Upper lobe of left lung (tissue), 4 donors: ENCODE measurements at regions not wholly inside any gene's neighbourhood (a gene's known extent, or its start where the extent isn't known, plus 50 kb on each side); places are given as distances from the start of the nearest gene placed in this dataset.

Source experiments
- EP300 ChIP-seq, 4 donors: sonication (generic); formaldehyde crosslinking; IDR thresholded peaks; one replicate each; pipeline ENCODE4 v1.5.1; 2017; ENCODE audit warnings: antibody characterized with exemption in 4 of 4, control low read depth in 2 of 4
- POLR2A ChIP-seq, 4 donors: fragments of 450-650 bp; IDR thresholded peaks; one replicate each; pipeline ENCODE4 v1.5.1; 2016 to 2017; ENCODE audit warnings: antibody characterized with exemption in 4 of 4, mild to moderate bottlenecking in 2 of 4
- POLR2AphosphoS5 ChIP-seq, 2 donors: sonication (generic); formaldehyde crosslinking; IDR thresholded peaks; one replicate each; pipeline ENCODE4 v1.5.1; 2017; ENCODE audit warnings: antibody characterized with exemption in 2 of 2
- TF ChIP-seq, protein P1 (sequence below), 6 experiments: fragments of 450-650 bp in 4 of 6; fragments of 200-600 bp in 2 of 6; sonication (generic) in 2 of 6; IDR thresholded peaks; one replicate each; pipeline ENCODE4 v1.5.1; 2016 to 2019; ENCODE audit warnings: antibody characterized with exemption in 6 of 6

DNA sequence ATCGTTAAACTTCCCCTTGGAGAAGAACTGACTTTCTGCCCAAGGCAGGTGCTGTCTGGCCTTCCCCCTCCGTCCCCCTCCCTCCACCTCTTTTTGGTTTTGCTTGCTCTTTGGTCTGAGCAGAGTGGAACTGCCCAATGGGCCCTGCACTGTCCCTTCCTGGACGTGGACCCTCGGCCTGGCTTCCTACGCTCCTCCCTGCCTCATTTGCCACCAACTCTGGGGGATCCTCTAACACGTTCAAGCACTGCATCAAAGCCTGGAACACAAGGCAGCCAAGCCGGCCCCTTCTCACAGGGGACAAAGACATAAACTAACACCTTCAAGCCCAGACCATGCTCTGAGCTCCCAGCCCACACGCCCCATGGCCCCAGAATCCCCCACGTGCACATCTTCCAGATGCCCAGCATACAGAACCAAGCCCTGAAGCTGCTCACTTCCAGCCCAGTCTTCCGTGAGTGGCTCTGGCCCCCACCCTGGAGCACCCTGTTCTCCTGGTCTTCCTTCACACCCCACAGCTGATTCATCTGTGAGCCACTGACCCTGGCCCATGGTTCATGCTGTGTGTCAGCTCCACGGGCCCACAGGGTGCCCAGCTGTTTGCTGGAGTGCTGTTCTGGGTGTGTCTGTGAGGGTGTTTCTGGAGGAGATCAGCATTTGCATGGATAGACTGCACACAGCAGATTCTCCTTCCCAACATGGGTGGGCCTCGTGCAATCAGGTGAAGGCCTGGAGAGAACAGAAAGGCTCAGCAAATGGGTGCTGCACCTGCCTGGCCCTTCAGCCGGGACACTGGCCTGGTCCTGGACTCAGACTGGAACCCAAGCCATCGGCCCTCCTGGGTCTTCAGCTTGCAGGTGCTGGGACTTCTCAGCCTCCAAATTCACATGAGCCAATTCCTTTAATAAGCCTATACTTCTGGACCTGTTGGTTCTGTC lies 247.1 kb upstream of the SALL3 start:
- TF ChIP-seq POLR2AphosphoS5 (IDR thresholded peaks at IDR 0.05) (no peak), POLR2A (IDR thresholded peaks at IDR 0.05) (no peak), EP300 (IDR thresholded peaks at IDR 0.05) (no peak)
- TF ChIP-seq, protein P1, sequence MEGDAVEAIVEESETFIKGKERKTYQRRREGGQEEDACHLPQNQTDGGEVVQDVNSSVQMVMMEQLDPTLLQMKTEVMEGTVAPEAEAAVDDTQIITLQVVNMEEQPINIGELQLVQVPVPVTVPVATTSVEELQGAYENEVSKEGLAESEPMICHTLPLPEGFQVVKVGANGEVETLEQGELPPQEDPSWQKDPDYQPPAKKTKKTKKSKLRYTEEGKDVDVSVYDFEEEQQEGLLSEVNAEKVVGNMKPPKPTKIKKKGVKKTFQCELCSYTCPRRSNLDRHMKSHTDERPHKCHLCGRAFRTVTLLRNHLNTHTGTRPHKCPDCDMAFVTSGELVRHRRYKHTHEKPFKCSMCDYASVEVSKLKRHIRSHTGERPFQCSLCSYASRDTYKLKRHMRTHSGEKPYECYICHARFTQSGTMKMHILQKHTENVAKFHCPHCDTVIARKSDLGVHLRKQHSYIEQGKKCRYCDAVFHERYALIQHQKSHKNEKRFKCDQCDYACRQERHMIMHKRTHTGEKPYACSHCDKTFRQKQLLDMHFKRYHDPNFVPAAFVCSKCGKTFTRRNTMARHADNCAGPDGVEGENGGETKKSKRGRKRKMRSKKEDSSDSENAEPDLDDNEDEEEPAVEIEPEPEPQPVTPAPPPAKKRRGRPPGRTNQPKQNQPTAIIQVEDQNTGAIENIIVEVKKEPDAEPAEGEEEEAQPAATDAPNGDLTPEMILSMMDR (IDR thresholded peaks at IDR 0.05), result no peak
